Nephron (organoid): ENCODE measurements at regions not wholly inside any gene's neighbourhood (a gene's known extent, or its start where the extent isn't known, plus 50 kb on each side); places are given as distances from the start of the nearest gene placed in this dataset.
"Not testable (repeated sequence)": the region's sequence is repeated elsewhere in the genome, so short reads cannot be mapped to it uniquely, and the experiment has no call there.

ENCODE experiments used
- H3K27ac Mint-ChIP-seq, 3 experiments: 2 replicates each; pipeline ENCODE4 v1.8.0; 2020; ENCODE audit warnings: mixed read lengths in 3 of 3, mild to moderate bottlenecking in 2 of 3, moderate library complexity in 1 of 3
- H3K27me3 Mint-ChIP-seq: 2 replicates; pipeline ENCODE4 v1.8.0; 2021; ENCODE audit warnings: low read depth, mild to moderate bottlenecking, moderate library complexity, mixed read lengths
- H3K36me3 Mint-ChIP-seq: 2 replicates; pipeline ENCODE4 v1.8.0; 2020; ENCODE audit warnings: low read depth, mixed read lengths
- H3K4me1 Mint-ChIP-seq: 2 replicates; pipeline ENCODE4 v1.8.0; 2020; ENCODE audit warnings: mixed read lengths
- H3K4me3 Mint-ChIP-seq, 3 experiments: 2 replicates each; pipeline ENCODE4 v1.8.0; 2020; ENCODE audit warnings: mild to moderate bottlenecking in 3 of 3, mixed read lengths in 3 of 3, moderate library complexity in 2 of 3
- H3K9me3 Mint-ChIP-seq: 2 replicates; pipeline ENCODE4 v1.8.0; 2020; ENCODE audit warnings: mixed read lengths
- TF ChIP-seq, protein P1 (sequence below), 3 experiments: fragments of 200-600 bp; sonication (generic); IDR thresholded peaks; one replicate each; pipeline ENCODE4 v1.5.0; 2021; ENCODE audit warnings: antibody characterized with exemption in 3 of 3; ENCODE audit not compliant: unreplicated experiment in 3 of 3

DNA sequence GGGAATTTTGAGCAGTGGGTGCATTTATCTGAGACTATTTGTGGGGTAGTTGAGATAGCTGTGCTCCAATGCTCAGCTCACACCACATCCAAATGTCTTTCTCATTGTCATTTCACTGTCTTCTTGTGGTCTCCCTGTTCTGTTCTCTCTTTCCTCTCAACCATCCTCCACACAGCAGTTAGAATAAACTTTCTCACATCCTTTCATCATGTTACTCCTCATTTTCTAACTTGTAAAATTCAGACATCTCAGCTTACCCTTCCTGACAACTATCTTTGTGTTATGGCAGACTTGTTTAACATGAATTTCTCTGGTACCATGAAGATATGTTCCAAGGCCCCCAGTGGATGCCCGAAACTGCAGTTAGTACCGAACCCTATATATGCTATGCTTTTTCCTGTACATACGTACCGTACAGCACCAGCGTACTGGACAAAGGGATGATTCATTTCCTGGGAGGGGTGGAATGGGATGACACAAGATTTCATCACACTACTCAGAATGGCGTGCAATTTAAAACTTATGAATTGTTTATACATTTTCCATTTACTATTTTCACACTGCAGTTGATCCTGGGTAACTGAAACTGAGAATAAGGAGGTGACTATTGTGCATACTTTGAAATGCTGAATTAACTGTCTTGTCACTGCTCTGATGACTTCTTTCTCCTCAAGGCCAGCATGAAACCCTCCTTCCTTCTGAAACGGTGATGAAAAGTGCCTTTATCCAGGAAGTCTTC is 177.1 kb upstream of the SLC38A2 start:
- Mint-ChIP-seq H3K27me3 (no peaks in the 10 kb centered on the region), H3K36me3 (peaks cover 5% of the 10 kb centered on the region), H3K4me1 (peaks cover 58% of the 10 kb centered on the region), H3K4me3 (no peak overlapping the region), H3K9me3 (peaks cover 4% of the 10 kb centered on the region), H3K27ac (peak overlapping the region in 1 of 3 experiments; percentile 42)
- TF ChIP-seq, protein P1, sequence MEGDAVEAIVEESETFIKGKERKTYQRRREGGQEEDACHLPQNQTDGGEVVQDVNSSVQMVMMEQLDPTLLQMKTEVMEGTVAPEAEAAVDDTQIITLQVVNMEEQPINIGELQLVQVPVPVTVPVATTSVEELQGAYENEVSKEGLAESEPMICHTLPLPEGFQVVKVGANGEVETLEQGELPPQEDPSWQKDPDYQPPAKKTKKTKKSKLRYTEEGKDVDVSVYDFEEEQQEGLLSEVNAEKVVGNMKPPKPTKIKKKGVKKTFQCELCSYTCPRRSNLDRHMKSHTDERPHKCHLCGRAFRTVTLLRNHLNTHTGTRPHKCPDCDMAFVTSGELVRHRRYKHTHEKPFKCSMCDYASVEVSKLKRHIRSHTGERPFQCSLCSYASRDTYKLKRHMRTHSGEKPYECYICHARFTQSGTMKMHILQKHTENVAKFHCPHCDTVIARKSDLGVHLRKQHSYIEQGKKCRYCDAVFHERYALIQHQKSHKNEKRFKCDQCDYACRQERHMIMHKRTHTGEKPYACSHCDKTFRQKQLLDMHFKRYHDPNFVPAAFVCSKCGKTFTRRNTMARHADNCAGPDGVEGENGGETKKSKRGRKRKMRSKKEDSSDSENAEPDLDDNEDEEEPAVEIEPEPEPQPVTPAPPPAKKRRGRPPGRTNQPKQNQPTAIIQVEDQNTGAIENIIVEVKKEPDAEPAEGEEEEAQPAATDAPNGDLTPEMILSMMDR (IDR thresholded peaks at IDR 0.05; ENCODE audit: unreplicated experiment in 3 of 3): no peak

- H3K27ac Mint-ChIP-seq: peak overlapping the region; percentile 14 to 54 (median 54)
- H3K9me3 Mint-ChIP-seq: peaks cover 12% of the 10 kb centered on the region
- TF ChIP-seq, protein P1 (IDR thresholded peaks at IDR 0.05; ENCODE audit: unreplicated experiment in 3 of 3): no peak
- H3K4me3 Mint-ChIP-seq: peak overlapping the region in 1 of 3 experiments; percentile 47
- no peaks in the 10 kb centered on the region for H3K27me3 Mint-ChIP-seq
- peaks cover 47% of the 10 kb centered on the region for H3K4me1 Mint-ChIP-seq
- H3K36me3 Mint-ChIP-seq: peaks cover 5% of the 10 kb centered on the region
Measured at GRCh38 chr12:46548605-46549071, 176.1 kb upstream of the SLC38A2 start.

DNA sequence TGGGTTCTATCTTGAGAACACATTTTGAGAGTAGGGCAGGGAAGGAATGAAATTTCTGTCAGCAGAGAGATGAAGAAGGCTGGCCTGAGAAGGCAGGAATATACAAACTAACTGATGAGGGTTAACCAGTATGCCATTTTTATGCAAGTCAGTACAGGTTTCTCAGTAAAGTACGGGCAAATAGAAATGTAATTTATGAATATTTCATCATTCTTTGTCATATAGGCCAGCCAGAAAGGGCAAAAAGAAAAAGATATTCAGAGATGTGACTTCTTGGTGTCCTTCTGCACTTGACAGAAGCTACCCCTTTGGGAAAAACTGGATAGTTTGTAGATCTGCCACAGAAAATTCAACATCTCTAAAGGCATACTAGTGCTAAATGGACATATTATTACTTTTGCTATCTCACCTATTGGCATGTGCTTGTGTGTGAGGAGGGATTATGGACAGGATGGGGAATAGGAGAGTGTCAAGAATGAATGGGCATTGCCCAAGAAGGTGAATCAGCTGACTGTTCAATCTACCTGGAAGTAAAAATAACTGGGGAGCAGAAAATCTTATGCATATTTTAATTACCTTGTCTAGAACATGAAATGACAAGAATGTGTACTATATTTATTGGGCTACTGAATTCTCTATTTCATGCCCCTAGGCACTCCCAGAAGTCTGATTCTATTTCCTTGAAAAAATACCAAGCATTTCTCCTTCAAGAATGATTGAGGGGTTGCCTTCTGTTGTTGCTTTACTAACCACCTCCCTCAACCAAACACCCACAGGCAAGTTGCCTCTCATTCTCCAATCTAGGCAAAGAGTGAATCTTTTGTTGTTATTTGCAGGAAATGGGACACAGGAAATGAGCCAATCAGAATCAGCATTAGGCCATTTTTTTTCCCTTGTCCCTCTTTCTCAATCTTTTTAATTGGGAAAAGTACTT is 175.1 kb upstream of the SLC38A2 start:
- peaks cover 5% of the 10 kb centered on the region for H3K36me3 Mint-ChIP-seq
- peaks cover 41% of the 10 kb centered on the region for H3K4me1 Mint-ChIP-seq
- H3K9me3 Mint-ChIP-seq: peaks cover 20% of the 10 kb centered on the region
- H3K4me3 Mint-ChIP-seq: no peak overlapping the region
- TF ChIP-seq, protein P1 (IDR thresholded peaks at IDR 0.05; ENCODE audit: unreplicated experiment in 3 of 3): no peak
- H3K27me3 Mint-ChIP-seq: no peaks in the 10 kb centered on the region
- peak overlapping the region; percentile 1 to 17 (median 3) for H3K27ac Mint-ChIP-seq

GRCh38 chr12:46546634-46547273 is 174.2 kb upstream of the SLC38A2 start:
- Mint-ChIP-seq H3K27ac (peak overlapping the region; percentile 1 to 63 (median 3)), H3K4me1 (peaks cover 37% of the 10 kb centered on the region), H3K36me3 (peaks cover 5% of the 10 kb centered on the region), H3K9me3 (peaks cover 27% of the 10 kb centered on the region), H3K4me3 (no peak overlapping the region), H3K27me3 (no peaks in the 10 kb centered on the region)
- TF ChIP-seq, protein P1 (IDR thresholded peaks at IDR 0.05; ENCODE audit: unreplicated experiment in 3 of 3): no peak

GRCh38 chr12:46543378-46543795 is 170.8 kb upstream of the SLC38A2 start:
- peaks cover 34% of the 10 kb centered on the region for H3K4me1 Mint-ChIP-seq
- not testable (repeated sequence) for H3K27me3 Mint-ChIP-seq, H3K36me3 Mint-ChIP-seq, H3K27ac Mint-ChIP-seq, H3K4me3 Mint-ChIP-seq
- H3K9me3 Mint-ChIP-seq: peaks cover 32% of the 10 kb centered on the region

DNA sequence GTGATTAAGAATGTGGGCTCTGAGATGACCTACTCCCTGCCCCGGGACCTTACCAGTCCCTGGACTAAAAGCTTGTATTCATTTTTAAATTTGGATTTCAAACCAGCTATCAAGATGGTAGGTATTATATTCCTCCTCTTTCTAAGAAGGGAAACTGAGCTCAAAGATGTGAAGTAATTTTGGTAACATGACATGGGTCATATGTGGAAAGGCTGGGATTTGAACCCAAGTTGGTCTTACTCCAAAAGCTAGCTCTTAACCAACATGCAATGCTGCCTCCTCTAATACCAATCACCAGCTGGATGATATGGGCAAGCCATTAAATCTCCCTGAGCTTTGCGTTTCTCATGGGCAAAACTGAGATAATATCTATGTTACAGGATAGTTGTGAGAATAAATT is 166.4 kb upstream of the SLC38A2 start:
- Mint-ChIP-seq H3K36me3 (peaks cover 5% of the 10 kb centered on the region), H3K27ac (no peak overlapping the region), H3K4me1 (peaks cover 52% of the 10 kb centered on the region), H3K4me3 (no peak overlapping the region), H3K9me3 (peaks cover 27% of the 10 kb centered on the region), H3K27me3 (no peaks in the 10 kb centered on the region)
- TF ChIP-seq, protein P1 (IDR thresholded peaks at IDR 0.05; ENCODE audit: unreplicated experiment in 3 of 3): no peak
